Activated CD4-positive, alpha-beta T cell treated with anti-CD3 and anti-CD28 coated beads, Interleukin-2, amount 10 ng/mL, durations not matched to agents 24 days and 14 days (primary cell): ENCODE measurements at regions not wholly inside any gene's neighbourhood (a gene's known extent, or its start where the extent isn't known, plus 50 kb on each side); places are given as distances from the start of the nearest gene placed in this dataset.

Experiments used
- DNase-seq: peaks from one replicate; pipeline ENCODE4 v3.0.0; 2022
- H3K27ac Mint-ChIP-seq: one replicate; pipeline ENCODE4 v1.8.0; 2022; ENCODE audit warnings: mild to moderate bottlenecking, mixed read lengths
- H3K27me3 Mint-ChIP-seq: one replicate; pipeline ENCODE4 v1.8.0; 2022; ENCODE audit warnings: mixed read lengths
- H3K36me3 Mint-ChIP-seq: one replicate; pipeline ENCODE4 v1.8.0; 2022; ENCODE audit warnings: low read depth, mild to moderate bottlenecking, mixed read lengths
- H3K4me1 Mint-ChIP-seq: one replicate; pipeline ENCODE4 v1.8.0; 2021; ENCODE audit warnings: mixed read lengths
- H3K4me3 Mint-ChIP-seq: one replicate; pipeline ENCODE4 v1.8.0; 2022; ENCODE audit warnings: mild to moderate bottlenecking, moderate library complexity, mixed read lengths
- H3K9me3 Mint-ChIP-seq: one replicate; pipeline ENCODE4 v1.8.0; 2021; ENCODE audit warnings: mixed read lengths
- intact Hi-C: fragments of 100-400 bp; cut with micrococcal nuclease; formaldehyde crosslinking; loops from one replicate; pipeline ENCODE4 v1.15.1; 2023

- no peak for DNase-seq
- Mint-ChIP-seq H3K9me3 (no peaks in the 10 kb centered on the region), H3K4me3 (no peak overlapping the region), H3K36me3 (no peaks in the 10 kb centered on the region), H3K27ac (no peak overlapping the region), H3K27me3 (no peaks in the 10 kb centered on the region), H3K4me1 (no peaks in the 10 kb centered on the region)
- intact Hi-C loops = no loop called here
These were observed 57.8 kb upstream of the TRPM3 start for GRCh38 chr9:71179183-71179582.

GRCh38 chr9:71177901-71178300 is 56.5 kb upstream of the TRPM3 start:
- H3K4me1 Mint-ChIP-seq = no peaks in the 10 kb centered on the region
- no peak for DNase-seq
- no peaks in the 10 kb centered on the region for H3K36me3 Mint-ChIP-seq
- H3K9me3 Mint-ChIP-seq = no peaks in the 10 kb centered on the region
- no peak overlapping the region for H3K4me3 Mint-ChIP-seq
- H3K27me3 Mint-ChIP-seq = no peaks in the 10 kb centered on the region
- intact Hi-C loops = no loop called here
- no peak overlapping the region for H3K27ac Mint-ChIP-seq

- no peaks in the 10 kb centered on the region for H3K27me3 Mint-ChIP-seq
- H3K4me1 Mint-ChIP-seq = no peaks in the 10 kb centered on the region
- no peak overlapping the region for H3K27ac Mint-ChIP-seq
- no peak overlapping the region for H3K4me3 Mint-ChIP-seq
- no peaks in the 10 kb centered on the region for H3K9me3 Mint-ChIP-seq
- no peak for DNase-seq
- no peaks in the 10 kb centered on the region for H3K36me3 Mint-ChIP-seq
- intact Hi-C loops = no loop called here
These were observed 50.1 kb upstream of the TRPM3 start for GRCh38 chr9:71171517-71171916.
